ENCODE measurements at regions not wholly inside any gene's neighbourhood (a gene's known extent, or its start where the extent isn't known, plus 50 kb on each side); places are given as distances from the start of the nearest gene placed in this dataset.

GRCh38 chr5:96129276-96129675 is 167.6 kb upstream of the ELL2 start:
- Mint-ChIP-seq H3K9me3 (no peaks in the 10 kb centered on the region), H3K27ac (no peak overlapping the region), H3K4me1 (ENCODE audit: low read depth) (peaks cover 2% of the 10 kb centered on the region), H3K4me3 (no peak overlapping the region), H3K36me3 (ENCODE audit: low read depth) (no peaks in the 10 kb centered on the region), H3K27me3 (ENCODE audit: low read depth) (peaks cover 11% of the 10 kb centered on the region)

GRCh38 chr5:96128204-96128864 is 166.7 kb upstream of the ELL2 start:
- Mint-ChIP-seq H3K9me3 (no peaks in the 10 kb centered on the region), H3K27ac (no peak overlapping the region), H3K4me1 (ENCODE audit: low read depth) (peaks cover 2% of the 10 kb centered on the region), H3K27me3 (ENCODE audit: low read depth) (peaks cover 11% of the 10 kb centered on the region), H3K36me3 (ENCODE audit: low read depth) (no peaks in the 10 kb centered on the region), H3K4me3 (no peak overlapping the region)

GRCh38 chr5:96127538-96127937 is 165.9 kb upstream of the ELL2 start:
- Mint-ChIP-seq H3K9me3 (no peaks in the 10 kb centered on the region), H3K4me3 (no peak overlapping the region), H3K36me3 (ENCODE audit: low read depth) (no peaks in the 10 kb centered on the region), H3K27me3 (ENCODE audit: low read depth) (peaks cover 11% of the 10 kb centered on the region), H3K4me1 (ENCODE audit: low read depth) (peaks cover 2% of the 10 kb centered on the region), H3K27ac (no peak overlapping the region)

GRCh38 chr5:96125231-96125891 is 163.7 kb upstream of the ELL2 start:
- Mint-ChIP-seq H3K27ac (no peak overlapping the region), H3K4me3 (no peak overlapping the region), H3K36me3 (ENCODE audit: low read depth) (no peaks in the 10 kb centered on the region), H3K4me1 (ENCODE audit: low read depth) (peaks cover 2% of the 10 kb centered on the region), H3K9me3 (no peaks in the 10 kb centered on the region), H3K27me3 (ENCODE audit: low read depth) (peaks cover 11% of the 10 kb centered on the region)

GRCh38 chr5:96124589-96124988 is 162.9 kb upstream of the ELL2 start:
- H3K4me1 Mint-ChIP-seq (ENCODE audit: low read depth): peaks cover 2% of the 10 kb centered on the region
- no peak overlapping the region for H3K4me3 Mint-ChIP-seq
- H3K9me3 Mint-ChIP-seq: no peaks in the 10 kb centered on the region
- H3K36me3 Mint-ChIP-seq (ENCODE audit: low read depth): no peaks in the 10 kb centered on the region
- no peak overlapping the region for H3K27ac Mint-ChIP-seq
- H3K27me3 Mint-ChIP-seq (ENCODE audit: low read depth): peaks cover 11% of the 10 kb centered on the region

- Mint-ChIP-seq H3K4me1 (ENCODE audit: low read depth) (peaks cover 2% of the 10 kb centered on the region), H3K9me3 (no peaks in the 10 kb centered on the region), H3K4me3 (no peak overlapping the region), H3K27ac (no peak overlapping the region), H3K36me3 (ENCODE audit: low read depth) (no peaks in the 10 kb centered on the region), H3K27me3 (ENCODE audit: low read depth) (peaks cover 14% of the 10 kb centered on the region)
These were observed 161.8 kb upstream of the ELL2 start for GRCh38 chr5:96123418-96123817.

- H3K27ac Mint-ChIP-seq: no peak overlapping the region
- peaks cover 2% of the 10 kb centered on the region for H3K4me1 Mint-ChIP-seq (ENCODE audit: low read depth)
- H3K27me3 Mint-ChIP-seq (ENCODE audit: low read depth): peaks cover 7% of the 10 kb centered on the region
- H3K36me3 Mint-ChIP-seq (ENCODE audit: low read depth): peaks cover 2% of the 10 kb centered on the region
- H3K4me3 Mint-ChIP-seq: no peak overlapping the region
- H3K9me3 Mint-ChIP-seq: no peaks in the 10 kb centered on the region
These were observed 159.7 kb upstream of the ELL2 start for GRCh38 chr5:96121364-96121763.

GRCh38 chr5:96120120-96120519 is 158.5 kb upstream of the ELL2 start:
- H3K27ac Mint-ChIP-seq: no peak overlapping the region
- H3K27me3 Mint-ChIP-seq (ENCODE audit: low read depth): peaks cover 3% of the 10 kb centered on the region
- H3K36me3 Mint-ChIP-seq (ENCODE audit: low read depth): peaks cover 2% of the 10 kb centered on the region
- no peak overlapping the region for H3K4me3 Mint-ChIP-seq
- H3K9me3 Mint-ChIP-seq: no peaks in the 10 kb centered on the region
- peaks cover 8% of the 10 kb centered on the region for H3K4me1 Mint-ChIP-seq (ENCODE audit: low read depth)

- H3K4me1 Mint-ChIP-seq (ENCODE audit: low read depth): peaks cover 15% of the 10 kb centered on the region
- no peak overlapping the region for H3K27ac Mint-ChIP-seq
- H3K4me3 Mint-ChIP-seq: no peak overlapping the region
- H3K9me3 Mint-ChIP-seq: no peaks in the 10 kb centered on the region
- H3K36me3 Mint-ChIP-seq (ENCODE audit: low read depth): peaks cover 2% of the 10 kb centered on the region
- H3K27me3 Mint-ChIP-seq (ENCODE audit: low read depth): peaks cover 3% of the 10 kb centered on the region
These were observed 156.4 kb upstream of the ELL2 start for GRCh38 chr5:96117771-96118651.

- H3K36me3 Mint-ChIP-seq (ENCODE audit: low read depth): peaks cover 2% of the 10 kb centered on the region
- no peaks in the 10 kb centered on the region for H3K9me3 Mint-ChIP-seq
- H3K27ac Mint-ChIP-seq: peak overlapping the region; percentile 13
- peaks cover 19% of the 10 kb centered on the region for H3K4me1 Mint-ChIP-seq (ENCODE audit: low read depth)
- H3K27me3 Mint-ChIP-seq (ENCODE audit: low read depth): peaks cover 3% of the 10 kb centered on the region
- H3K4me3 Mint-ChIP-seq: no peak overlapping the region
These were observed 153.6 kb upstream of the ELL2 start for GRCh38 chr5:96115147-96115807.

- H3K27me3 Mint-ChIP-seq (ENCODE audit: low read depth): peaks cover 3% of the 10 kb centered on the region
- peaks cover 22% of the 10 kb centered on the region for H3K4me1 Mint-ChIP-seq (ENCODE audit: low read depth)
- peaks cover 2% of the 10 kb centered on the region for H3K36me3 Mint-ChIP-seq (ENCODE audit: low read depth)
- H3K4me3 Mint-ChIP-seq: no peak overlapping the region
- no peaks in the 10 kb centered on the region for H3K9me3 Mint-ChIP-seq
- no peak overlapping the region for H3K27ac Mint-ChIP-seq
These were observed 153.1 kb upstream of the ELL2 start for GRCh38 chr5:96114736-96115135.

- H3K27me3 Mint-ChIP-seq (ENCODE audit: low read depth): no peaks in the 10 kb centered on the region
- peak overlapping the region; percentile 75 for H3K27ac Mint-ChIP-seq
- H3K36me3 Mint-ChIP-seq (ENCODE audit: low read depth): peaks cover 2% of the 10 kb centered on the region
- H3K4me3 Mint-ChIP-seq: no peak overlapping the region
- no peaks in the 10 kb centered on the region for H3K9me3 Mint-ChIP-seq
- H3K4me1 Mint-ChIP-seq (ENCODE audit: low read depth): peaks cover 23% of the 10 kb centered on the region
These were observed 151.7 kb upstream of the ELL2 start for GRCh38 chr5:96113170-96113939.

GRCh38 chr5:96112703-96113102 is 151.1 kb upstream of the ELL2 start:
- Mint-ChIP-seq H3K36me3 (ENCODE audit: low read depth) (peaks cover 2% of the 10 kb centered on the region), H3K9me3 (no peaks in the 10 kb centered on the region), H3K27me3 (ENCODE audit: low read depth) (no peaks in the 10 kb centered on the region), H3K27ac (no peak overlapping the region), H3K4me3 (no peak overlapping the region), H3K4me1 (ENCODE audit: low read depth) (peaks cover 23% of the 10 kb centered on the region)

Measured in T-helper 1 cell treated with Interleukin-12 subunit alpha and Interleukin-12 subunit beta and Interleukin-4 antibody, amounts not matched to agents 30 μg/mL and 1 μg/mL, for 36 hours (primary cell).